ENCODE measurements at regions not wholly inside any gene's neighbourhood (a gene's known extent, or its start where the extent isn't known, plus 50 kb on each side); places are given as distances from the start of the nearest gene placed in this dataset.

DNA sequence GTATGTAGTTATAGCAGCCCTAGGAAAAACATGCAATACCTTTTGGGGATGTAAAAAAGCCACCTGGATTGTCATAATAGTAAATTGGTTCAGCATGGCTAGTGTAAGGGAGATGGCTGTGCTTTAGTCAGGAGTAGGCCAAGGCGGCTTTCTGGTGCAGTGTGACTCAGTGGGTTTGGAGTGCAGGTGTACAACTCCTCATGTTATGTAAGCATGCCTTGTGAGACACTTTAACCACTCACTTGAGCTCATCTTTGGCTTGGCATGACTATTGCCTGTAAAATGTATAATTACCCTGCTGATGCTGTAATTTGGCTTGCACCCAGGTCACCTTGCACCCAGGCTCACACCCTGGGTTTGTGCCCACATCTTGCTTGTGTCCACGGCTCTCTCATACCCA, 239.2 kb upstream of the GLI3 start:
- no peak for TF ChIP-seq RAD21 (IDR thresholded peaks at IDR 0.05; ENCODE audit: low read depth)
- TF ChIP-seq, protein P1, sequence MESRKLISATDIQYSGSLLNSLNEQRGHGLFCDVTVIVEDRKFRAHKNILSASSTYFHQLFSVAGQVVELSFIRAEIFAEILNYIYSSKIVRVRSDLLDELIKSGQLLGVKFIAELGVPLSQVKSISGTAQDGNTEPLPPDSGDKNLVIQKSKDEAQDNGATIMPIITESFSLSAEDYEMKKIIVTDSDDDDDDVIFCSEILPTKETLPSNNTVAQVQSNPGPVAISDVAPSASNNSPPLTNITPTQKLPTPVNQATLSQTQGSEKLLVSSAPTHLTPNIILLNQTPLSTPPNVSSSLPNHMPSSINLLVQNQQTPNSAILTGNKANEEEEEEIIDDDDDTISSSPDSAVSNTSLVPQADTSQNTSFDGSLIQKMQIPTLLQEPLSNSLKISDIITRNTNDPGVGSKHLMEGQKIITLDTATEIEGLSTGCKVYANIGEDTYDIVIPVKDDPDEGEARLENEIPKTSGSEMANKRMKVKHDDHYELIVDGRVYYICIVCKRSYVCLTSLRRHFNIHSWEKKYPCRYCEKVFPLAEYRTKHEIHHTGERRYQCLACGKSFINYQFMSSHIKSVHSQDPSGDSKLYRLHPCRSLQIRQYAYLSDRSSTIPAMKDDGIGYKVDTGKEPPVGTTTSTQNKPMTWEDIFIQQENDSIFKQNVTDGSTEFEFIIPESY (IDR thresholded peaks at IDR 0.05; ENCODE audit: extremely low read depth, insufficient replicate concordance, low read length): no peak
- no peak for TF ChIP-seq FOSL1 (IDR thresholded peaks at IDR 0.05; ENCODE audit: low read depth)
- TF ChIP-seq CEBPB (IDR thresholded peaks at IDR 0.05; ENCODE audit: low read depth): no peak
- no peak for TF ChIP-seq ZNF274 (IDR thresholded peaks at IDR 0.05; ENCODE audit: low read depth, low read length)
- TF ChIP-seq POLR2A (IDR thresholded peaks at IDR 0.05; ENCODE audit: borderline replicate concordance, extremely low read depth, insufficient read depth, insufficient read length): no peak
- TF ChIP-seq JUND (IDR thresholded peaks at IDR 0.05): no peak
- TF ChIP-seq, protein P2, sequence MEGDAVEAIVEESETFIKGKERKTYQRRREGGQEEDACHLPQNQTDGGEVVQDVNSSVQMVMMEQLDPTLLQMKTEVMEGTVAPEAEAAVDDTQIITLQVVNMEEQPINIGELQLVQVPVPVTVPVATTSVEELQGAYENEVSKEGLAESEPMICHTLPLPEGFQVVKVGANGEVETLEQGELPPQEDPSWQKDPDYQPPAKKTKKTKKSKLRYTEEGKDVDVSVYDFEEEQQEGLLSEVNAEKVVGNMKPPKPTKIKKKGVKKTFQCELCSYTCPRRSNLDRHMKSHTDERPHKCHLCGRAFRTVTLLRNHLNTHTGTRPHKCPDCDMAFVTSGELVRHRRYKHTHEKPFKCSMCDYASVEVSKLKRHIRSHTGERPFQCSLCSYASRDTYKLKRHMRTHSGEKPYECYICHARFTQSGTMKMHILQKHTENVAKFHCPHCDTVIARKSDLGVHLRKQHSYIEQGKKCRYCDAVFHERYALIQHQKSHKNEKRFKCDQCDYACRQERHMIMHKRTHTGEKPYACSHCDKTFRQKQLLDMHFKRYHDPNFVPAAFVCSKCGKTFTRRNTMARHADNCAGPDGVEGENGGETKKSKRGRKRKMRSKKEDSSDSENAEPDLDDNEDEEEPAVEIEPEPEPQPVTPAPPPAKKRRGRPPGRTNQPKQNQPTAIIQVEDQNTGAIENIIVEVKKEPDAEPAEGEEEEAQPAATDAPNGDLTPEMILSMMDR (IDR thresholded peaks at IDR 0.05 in 2 of 3, conservative IDR thresholded peaks at IDR 0.05 in 1 of 3; ENCODE audit: borderline replicate concordance in 1 of 3, insufficient read depth in 1 of 3, low read depth in 2 of 3, low read length in 2 of 3): no peak
- no peak for TF ChIP-seq EZH2phosphoT487 (IDR thresholded peaks at IDR 0.05; ENCODE audit: borderline replicate concordance)
- TF ChIP-seq, protein P3, sequence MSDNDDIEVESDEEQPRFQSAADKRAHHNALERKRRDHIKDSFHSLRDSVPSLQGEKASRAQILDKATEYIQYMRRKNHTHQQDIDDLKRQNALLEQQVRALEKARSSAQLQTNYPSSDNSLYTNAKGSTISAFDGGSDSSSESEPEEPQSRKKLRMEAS (IDR thresholded peaks at IDR 0.05): no peak
- TF ChIP-seq SIN3A (IDR thresholded peaks at IDR 0.05; ENCODE audit: low read depth): no peak
- TF ChIP-seq EGR1 (IDR thresholded peaks at IDR 0.05; ENCODE audit: low read depth): no peak
- TF ChIP-seq POLR2AphosphoS5 (IDR thresholded peaks at IDR 0.05; ENCODE audit: low read depth, low read length): no peak
- TF ChIP-seq, protein P4, sequence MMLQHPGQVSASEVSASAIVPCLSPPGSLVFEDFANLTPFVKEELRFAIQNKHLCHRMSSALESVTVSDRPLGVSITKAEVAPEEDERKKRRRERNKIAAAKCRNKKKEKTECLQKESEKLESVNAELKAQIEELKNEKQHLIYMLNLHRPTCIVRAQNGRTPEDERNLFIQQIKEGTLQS (IDR thresholded peaks at IDR 0.05): no peak
